CD4-positive, alpha-beta T cell treated with Interleukin-4 for 1 hour (primary cell): ENCODE measurements at regions not wholly inside any gene's neighbourhood (a gene's known extent, or its start where the extent isn't known, plus 50 kb on each side); places are given as distances from the start of the nearest gene placed in this dataset.

Source experiments
- DNase-seq, 2 donors: peaks; one replicate each; pipeline ENCODE4 v3.0.0-alpha.2; 2020 to 2022

DNA sequence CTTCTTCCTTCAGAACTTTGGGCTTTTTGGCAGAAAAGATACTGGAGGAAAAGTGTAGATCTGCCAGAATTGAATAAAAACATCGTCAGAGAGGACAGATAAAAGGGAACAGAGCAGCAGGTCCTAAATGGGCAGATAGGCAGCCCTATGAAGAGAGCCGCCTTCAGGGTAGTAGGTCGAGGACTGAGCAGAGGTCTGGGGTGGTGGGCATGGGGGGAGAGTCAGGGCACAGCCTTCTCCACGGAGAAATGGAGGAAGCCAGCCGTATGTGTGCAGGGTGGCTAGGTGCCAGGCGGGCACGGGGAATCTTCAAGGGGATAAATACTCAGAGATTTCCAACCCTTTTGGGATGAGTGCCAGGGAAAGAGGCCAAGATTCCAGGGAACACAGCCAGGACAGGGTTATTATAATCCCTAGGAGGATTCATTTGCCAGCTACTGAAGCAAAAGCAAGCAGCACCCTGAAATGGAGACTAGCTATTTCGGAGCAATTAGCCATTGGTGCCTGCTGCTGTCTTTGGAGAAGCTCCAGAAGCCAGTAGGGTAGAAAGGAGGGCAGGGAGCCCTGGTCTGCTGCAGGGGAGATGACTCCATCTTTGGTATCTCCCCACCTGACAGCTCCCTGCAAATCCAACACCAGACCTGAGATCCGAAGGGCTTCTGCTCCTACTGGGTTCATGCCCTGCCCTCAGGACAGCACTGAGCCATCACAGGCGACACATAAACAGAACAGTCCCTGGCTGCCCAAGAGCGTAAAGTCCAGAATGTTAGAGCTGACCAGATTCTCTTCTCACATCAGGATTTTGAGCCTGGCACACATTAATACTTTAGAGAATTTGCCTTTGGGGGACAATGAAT is 174.5 kb upstream of the NTM start:
- no peak for DNase-seq

- DNase-seq = no peak
Measured at GRCh38 chr11:131198161-131199014, 172.0 kb upstream of the NTM start.

- DNase-seq = no peak
Measured at GRCh38 chr11:131199015-131199280, 171.5 kb upstream of the NTM start.

DNA sequence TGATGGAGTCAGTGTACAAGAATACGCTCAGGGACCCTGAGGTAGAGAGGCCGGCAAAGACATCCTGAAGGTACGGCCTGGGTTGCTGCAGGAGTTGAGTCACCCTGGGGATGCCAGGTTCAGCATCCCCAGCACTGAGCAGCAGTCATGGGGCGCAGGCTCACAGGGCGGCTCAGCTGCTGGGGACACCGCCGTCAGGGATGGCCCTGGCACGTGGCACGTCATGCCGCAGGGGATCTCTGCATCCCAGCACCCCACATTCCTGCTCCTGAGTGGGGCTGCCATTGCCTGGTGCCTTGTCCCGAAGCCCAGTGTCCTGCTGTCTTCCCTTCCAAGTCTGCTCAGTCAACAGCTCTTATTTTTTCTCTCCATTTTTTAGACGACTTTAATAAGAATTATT is 168.7 kb upstream of the NTM start:
- DNase-seq = no peak

- DNase-seq = no peak
Measured at GRCh38 chr11:131203040-131203439, 167.4 kb upstream of the NTM start.

- DNase-seq = no peak
Measured at GRCh38 chr11:131204282-131204681, 166.1 kb upstream of the NTM start.

- no peak for DNase-seq
Measured at GRCh38 chr11:131204765-131205380, 165.5 kb upstream of the NTM start.

DNA sequence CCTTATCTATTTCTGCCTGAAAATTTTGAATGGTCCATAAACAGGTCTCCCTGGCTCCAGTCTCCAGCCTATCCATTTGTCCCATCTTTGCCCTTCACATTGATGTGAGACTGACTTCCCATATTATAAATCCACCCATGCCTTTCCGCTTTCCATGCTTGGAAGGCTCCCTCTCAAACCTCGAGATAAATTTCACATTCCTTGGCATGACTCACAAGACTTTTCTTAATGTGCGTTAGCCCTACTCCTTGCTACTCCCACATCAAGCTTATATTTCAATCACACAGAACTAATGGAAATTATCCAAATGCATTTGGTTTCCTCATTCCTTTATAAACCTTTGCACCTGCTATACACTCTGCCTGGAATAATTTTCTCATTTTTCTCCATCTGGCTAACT is 163.7 kb upstream of the NTM start:
- DNase-seq = no peak

DNA sequence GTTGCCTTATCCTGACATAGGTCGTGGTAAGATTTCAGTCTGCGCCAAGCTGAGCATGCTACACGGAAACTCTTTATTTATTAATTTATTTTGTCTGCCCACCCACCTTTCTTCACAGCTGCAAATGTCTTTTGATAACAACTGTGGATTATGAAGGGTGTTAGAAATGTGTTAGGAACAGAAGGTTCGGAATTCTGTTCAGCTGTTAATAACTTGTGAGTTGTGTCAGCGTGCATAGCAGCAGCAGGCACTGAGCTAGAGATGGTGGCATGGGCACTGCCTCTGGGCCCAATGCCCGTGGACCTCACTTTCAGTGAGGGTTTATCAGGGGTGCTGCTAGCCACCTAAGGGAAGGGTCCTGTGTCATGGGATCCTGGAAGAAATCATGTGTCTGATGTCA is 162.5 kb upstream of the NTM start:
- no peak for DNase-seq

GRCh38 chr11:131217313-131218310 is 152.8 kb upstream of the NTM start:
- no peak for DNase-seq

GRCh38 chr11:131218542-131218941 is 151.9 kb upstream of the NTM start:
- DNase-seq = no peak

- DNase-seq = no peak
Measured at GRCh38 chr11:131219646-131220045, 150.8 kb upstream of the NTM start.

GRCh38 chr11:131223198-131223991 is 147.0 kb upstream of the NTM start:
- DNase-seq = no peak

DNA sequence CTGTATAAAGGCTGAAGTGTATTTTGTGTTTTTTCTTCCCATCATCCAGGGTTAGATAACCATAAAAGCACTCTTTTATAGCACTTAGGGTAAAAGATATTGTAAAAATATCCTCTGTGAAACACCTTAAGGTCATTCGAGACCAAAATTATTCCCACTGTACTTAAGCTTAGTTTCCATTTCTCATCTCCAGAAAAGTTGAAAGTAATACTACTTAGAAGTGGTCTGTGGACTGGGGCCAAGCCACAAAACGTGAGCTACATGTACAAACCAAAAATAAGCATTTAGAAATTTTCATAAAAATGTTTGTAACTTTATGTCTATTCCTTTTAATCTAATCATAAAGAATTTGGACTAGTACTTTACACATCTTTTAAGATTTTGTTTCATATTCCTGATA is 142.0 kb upstream of the NTM start:
- no peak for DNase-seq

- DNase-seq = no peak
Measured at GRCh38 chr11:131229221-131229620, 141.2 kb upstream of the NTM start.

DNA sequence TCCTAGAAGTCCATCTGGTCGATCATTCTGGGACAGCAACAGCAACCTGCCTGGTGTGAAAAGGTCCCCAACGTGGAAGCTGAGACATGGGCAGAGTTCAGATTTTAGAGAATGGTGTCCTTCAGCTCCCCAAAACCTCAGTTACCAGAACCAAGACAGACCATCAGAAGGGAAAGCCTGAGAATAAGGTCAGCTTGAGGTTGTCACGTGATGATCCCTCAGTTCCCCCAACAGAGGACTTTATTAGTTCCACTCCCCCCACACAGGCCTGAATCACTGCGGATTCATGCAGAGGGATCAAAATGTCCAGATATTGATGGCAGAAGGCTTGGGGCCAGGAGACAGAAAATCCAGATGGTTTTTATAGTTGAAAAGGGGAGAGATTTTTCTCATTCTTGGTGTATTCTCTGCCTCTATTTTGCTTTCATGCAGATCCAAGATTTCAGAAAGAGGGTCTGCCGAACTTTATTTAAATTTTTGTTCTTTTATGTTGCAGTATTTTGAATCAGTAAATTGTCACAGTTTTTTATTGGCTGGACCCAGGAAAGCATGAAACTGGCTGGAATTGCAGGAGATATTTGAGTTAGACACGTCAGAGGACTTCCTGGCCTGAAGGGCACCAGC is 139.0 kb upstream of the NTM start:
- no peak for DNase-seq

DNA sequence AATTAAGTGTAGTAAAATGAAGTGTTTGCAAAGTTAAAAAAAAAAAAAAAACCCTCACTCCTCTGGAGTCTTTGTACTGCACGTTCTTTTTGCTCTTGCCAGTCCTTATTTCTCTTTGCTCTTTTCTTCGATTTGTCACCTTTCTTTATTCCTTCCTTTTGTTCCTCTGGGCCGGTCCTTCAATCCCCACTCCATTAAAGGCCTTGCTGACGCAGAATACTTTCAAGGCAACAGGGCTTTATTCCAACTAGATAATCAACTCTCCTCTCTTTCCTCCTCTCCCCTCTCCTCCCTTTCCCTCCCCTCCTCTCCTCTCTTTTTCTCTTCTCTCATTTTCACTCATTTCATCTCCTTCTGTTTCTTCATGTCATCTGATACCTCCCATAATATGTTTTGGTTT is 138.2 kb upstream of the NTM start:
- no peak for DNase-seq

GRCh38 chr11:131234221-131234620 is 136.2 kb upstream of the NTM start:
- no peak for DNase-seq

- no peak for DNase-seq
Measured at GRCh38 chr11:131235328-131236298, 134.8 kb upstream of the NTM start.

DNA sequence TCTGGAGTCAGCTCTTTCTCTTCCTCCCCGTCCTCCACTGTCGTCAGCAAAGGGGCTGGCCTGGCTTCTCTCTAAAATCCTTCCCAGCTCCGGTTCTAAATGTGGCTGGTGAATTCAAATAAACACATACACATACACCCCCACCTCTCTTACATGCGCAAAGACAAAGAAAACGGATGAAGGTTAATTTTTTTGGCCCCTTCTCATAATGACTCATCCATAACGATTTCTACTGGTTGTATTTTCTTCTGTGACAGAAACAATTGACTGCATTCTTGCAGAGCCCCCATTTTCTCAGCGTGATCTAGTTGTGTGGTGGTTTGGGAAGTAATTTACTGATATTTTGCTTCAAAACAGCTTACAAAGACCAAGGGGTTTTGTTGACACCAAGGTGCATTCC is 130.0 kb upstream of the NTM start:
- DNase-seq = no peak
